ENCODE measurements at regions not wholly inside any gene's neighbourhood (a gene's known extent, or its start where the extent isn't known, plus 50 kb on each side); places are given as distances from the start of the nearest gene placed in this dataset.

- Histone ChIP-seq H3K27me3 (ENCODE audit: insufficient read depth, poor library complexity, severe bottlenecking) (no peaks in the 10 kb centered on the region), H3K27ac (replicated peaks) (no peak overlapping the region), H3K4me3 (replicated peaks; ENCODE audit: insufficient read depth, low read length) (no peak overlapping the region)
- TF ChIP-seq GABPA (IDR thresholded peaks at IDR 0.05; ENCODE audit: low read depth) (no peak), SPI1 (IDR thresholded peaks at IDR 0.05; ENCODE audit: borderline replicate concordance, low read depth) (no peak), CTCF (IDR thresholded peaks at IDR 0.05; ENCODE audit: insufficient read depth, low read length) (no peak), POLR2AphosphoS5 (IDR thresholded peaks at IDR 0.05; ENCODE audit: low read depth) (no peak), REST (IDR thresholded peaks at IDR 0.05; ENCODE audit: insufficient replicate concordance, low read depth) (no peak)
- no peak for DNase-seq (ENCODE audit: low read depth in 1 of 2, low spot score in 1 of 2)
These were observed 191.4 kb downstream of the TENT5A start for GRCh38 chr6:81561071-81561564.

- no peak for DNase-seq (ENCODE audit: low read depth in 1 of 2, low spot score in 1 of 2)
- Histone ChIP-seq H3K4me3 (replicated peaks; ENCODE audit: insufficient read depth, low read length) (no peak overlapping the region), H3K27ac (replicated peaks) (no peak overlapping the region), H3K27me3 (ENCODE audit: insufficient read depth, poor library complexity, severe bottlenecking) (no peaks in the 10 kb centered on the region)
- no peak for TF ChIP-seq GABPA (IDR thresholded peaks at IDR 0.05; ENCODE audit: low read depth)
- TF ChIP-seq SPI1 (IDR thresholded peaks at IDR 0.05; ENCODE audit: borderline replicate concordance, low read depth), result no peak
- no peak for TF ChIP-seq REST (IDR thresholded peaks at IDR 0.05; ENCODE audit: insufficient replicate concordance, low read depth)
These were observed 194.7 kb downstream of the TENT5A start for GRCh38 chr6:81557811-81558210.

- no peak for DNase-seq (ENCODE audit: low read depth in 1 of 2, low spot score in 1 of 2)
- no peaks in the 10 kb centered on the region for H3K27me3 ChIP-seq (ENCODE audit: insufficient read depth, poor library complexity, severe bottlenecking)
- no peak for TF ChIP-seq REST (IDR thresholded peaks at IDR 0.05; ENCODE audit: insufficient replicate concordance, low read depth)
- TF ChIP-seq POLR2AphosphoS5 (IDR thresholded peaks at IDR 0.05; ENCODE audit: low read depth), result no peak
- TF ChIP-seq SPI1 (IDR thresholded peaks at IDR 0.05; ENCODE audit: borderline replicate concordance, low read depth), result no peak
- TF ChIP-seq GABPA (IDR thresholded peaks at IDR 0.05; ENCODE audit: low read depth), result no peak
- TF ChIP-seq CTCF (IDR thresholded peaks at IDR 0.05; ENCODE audit: insufficient read depth, low read length), result no peak
- H3K4me3 ChIP-seq (replicated peaks; ENCODE audit: insufficient read depth, low read length), result no peak overlapping the region
- no peak overlapping the region for H3K27ac ChIP-seq (replicated peaks)
These were observed 195.9 kb downstream of the TENT5A start for GRCh38 chr6:81556551-81556950.

Data from HL-60 (cell line).